B cell (primary cell): ENCODE measurements at regions not wholly inside any gene's neighbourhood (a gene's known extent, or its start where the extent isn't known, plus 50 kb on each side); places are given as distances from the start of the nearest gene placed in this dataset.

Source experiments
- EZH2 ChIP-seq: IDR thresholded peaks from 2 replicates; pipeline ENCODE4 v1.6.1; 2012; ENCODE audit warnings: borderline replicate concordance, low read depth, mild to moderate bottlenecking, moderate library complexity, low read length; ENCODE audit not compliant: insufficient read depth, poor library complexity, severe bottlenecking
- TF ChIP-seq, protein P1 (sequence below): fragments of 200-600 bp; IDR thresholded peaks from one replicate; pipeline ENCODE4 v1.8.0; 2022; ENCODE audit warnings: antibody characterized with exemption, mild to moderate bottlenecking

DNA sequence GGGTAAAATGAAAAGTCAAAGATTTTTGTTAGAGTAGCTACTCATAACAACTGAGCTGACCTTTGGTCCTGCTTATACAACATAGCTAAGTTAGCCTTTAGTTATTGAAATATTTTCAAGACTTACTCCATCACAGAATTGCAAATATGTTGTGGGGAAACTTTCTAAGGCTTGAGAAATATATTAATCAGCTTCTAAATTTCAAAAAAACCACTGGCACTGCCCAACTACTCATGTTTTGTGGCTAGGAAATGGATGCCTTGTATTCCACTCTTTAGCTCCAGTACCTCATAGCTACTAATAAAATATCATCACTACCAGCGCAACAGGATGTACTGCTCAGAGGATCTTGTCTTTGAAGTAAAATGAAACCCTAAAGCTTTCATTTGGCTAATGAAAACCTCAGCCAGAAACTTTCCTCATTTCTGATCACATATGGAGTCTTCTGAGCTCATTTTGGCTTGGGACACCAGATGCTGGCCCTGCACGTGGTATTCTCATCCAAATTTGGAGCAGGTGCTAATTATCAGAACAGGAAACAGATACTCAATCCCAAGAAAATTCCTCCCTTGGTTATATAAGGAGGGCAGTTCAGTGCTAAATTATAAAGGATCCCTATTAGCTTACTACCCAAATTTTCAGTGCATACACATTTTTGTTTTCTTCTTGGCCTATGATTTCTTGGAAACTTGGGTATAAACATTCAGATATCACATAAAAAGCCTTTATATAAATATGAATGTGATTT is 690.7 kb downstream of the ADGRL2 start:
- TF ChIP-seq, protein P1, sequence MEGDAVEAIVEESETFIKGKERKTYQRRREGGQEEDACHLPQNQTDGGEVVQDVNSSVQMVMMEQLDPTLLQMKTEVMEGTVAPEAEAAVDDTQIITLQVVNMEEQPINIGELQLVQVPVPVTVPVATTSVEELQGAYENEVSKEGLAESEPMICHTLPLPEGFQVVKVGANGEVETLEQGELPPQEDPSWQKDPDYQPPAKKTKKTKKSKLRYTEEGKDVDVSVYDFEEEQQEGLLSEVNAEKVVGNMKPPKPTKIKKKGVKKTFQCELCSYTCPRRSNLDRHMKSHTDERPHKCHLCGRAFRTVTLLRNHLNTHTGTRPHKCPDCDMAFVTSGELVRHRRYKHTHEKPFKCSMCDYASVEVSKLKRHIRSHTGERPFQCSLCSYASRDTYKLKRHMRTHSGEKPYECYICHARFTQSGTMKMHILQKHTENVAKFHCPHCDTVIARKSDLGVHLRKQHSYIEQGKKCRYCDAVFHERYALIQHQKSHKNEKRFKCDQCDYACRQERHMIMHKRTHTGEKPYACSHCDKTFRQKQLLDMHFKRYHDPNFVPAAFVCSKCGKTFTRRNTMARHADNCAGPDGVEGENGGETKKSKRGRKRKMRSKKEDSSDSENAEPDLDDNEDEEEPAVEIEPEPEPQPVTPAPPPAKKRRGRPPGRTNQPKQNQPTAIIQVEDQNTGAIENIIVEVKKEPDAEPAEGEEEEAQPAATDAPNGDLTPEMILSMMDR = no peak
- TF ChIP-seq EZH2 = no peak
